HEK293 (cell line): ENCODE measurements at regions not wholly inside any gene's neighbourhood (a gene's known extent, or its start where the extent isn't known, plus 50 kb on each side); places are given as distances from the start of the nearest gene placed in this dataset.
A peak's percentile ranks its signal among the peaks of the same experiment; 100 is the strongest.

Experiments used
- CTCF ChIA-PET: fragments of 350-600 bp; formaldehyde crosslinking; extraction: SDS; loops from one replicate; lab custom pipeline; 2021; ENCODE audit warnings: antibody characterized with exemption; lab: Yijun Ruan, JAX
- POLR2A ChIA-PET: fragments of 300-600 bp; formaldehyde crosslinking; extraction: SDS; loops from one replicate; lab custom pipeline; 2020; ENCODE audit warnings: antibody characterized with exemption, inconsistent platforms; lab: Yijun Ruan, JAX
- H3K27ac ChIP-seq: fragments of 200-500 bp; sonication (Bioruptor generic); 2 replicates; pipeline ENCODE4 v1.5.1; 2014; ENCODE audit warnings: low read depth, low read length, control low read depth, inconsistent platforms; ENCODE audit errors: extremely low read depth
- H3K36me3 ChIP-seq, 2 experiments: fragments of 200-500 bp in 1 of 2; sonication (Bioruptor generic) in 1 of 2; 1 replicate in 1 of 2; 2 replicates in 1 of 2; pipeline ENCODE4 v1.5.1; 2014 to 2017; ENCODE audit warnings: inconsistent platforms in 2 of 2, low read length in 2 of 2; ENCODE audit not compliant: control insufficient read depth in 2 of 2, insufficient read depth in 1 of 2
- H3K4me1 ChIP-seq: fragments of 200-500 bp; sonication (Bioruptor generic); 2 replicates; pipeline ENCODE4 v1.5.1; 2014; ENCODE audit warnings: mild to moderate bottlenecking, low read length, inconsistent platforms; ENCODE audit not compliant: control insufficient read depth, insufficient read depth
- H3K4me3 ChIP-seq: 2 replicates; pipeline ENCODE4 v1.5.1; 2011; ENCODE audit warnings: low read depth, mild to moderate bottlenecking, control low read depth, low read length, moderate library complexity
- H3K9me3 ChIP-seq: fragments of 200-500 bp; sonication (Bioruptor generic); 2 replicates; pipeline ENCODE4 v1.5.1; 2014; ENCODE audit warnings: low read depth, low read length, inconsistent platforms; ENCODE audit not compliant: control insufficient read depth, insufficient read depth
- ATF2 ChIP-seq: fragments of 450-650 bp; formaldehyde crosslinking; IDR thresholded peaks from 2 replicates; pipeline ENCODE4 v1.5.1; 2016; ENCODE audit warnings: missing biosample characterization, missing genetic modification characterization, low read depth
- EGR2 ChIP-seq: fragments of 450-650 bp; formaldehyde crosslinking; IDR thresholded peaks from 2 replicates; pipeline ENCODE4 v1.5.1; 2016; ENCODE audit warnings: low read depth, missing biosample characterization, missing genetic modification characterization
- MZF1 ChIP-seq: fragments of 450-650 bp; formaldehyde crosslinking; IDR thresholded peaks from 2 replicates; pipeline ENCODE4 v1.5.1; 2017; ENCODE audit warnings: missing biosample characterization, missing genetic modification characterization, borderline replicate concordance
- SETDB1 ChIP-seq: IDR thresholded peaks from one replicate; pipeline ENCODE4 v1.6.1; 2017; ENCODE audit warnings: mild to moderate bottlenecking, low read length, moderate library complexity, mixed read lengths; ENCODE audit not compliant: insufficient read length
- SP3 ChIP-seq: fragments of 450-650 bp; formaldehyde crosslinking; IDR thresholded peaks from 2 replicates; pipeline ENCODE4 v1.5.1; 2016; ENCODE audit warnings: missing biosample characterization, missing genetic modification characterization
- ZBTB17 ChIP-seq: fragments of 450-650 bp; formaldehyde crosslinking; IDR thresholded peaks from 2 replicates; pipeline ENCODE4 v1.5.1; 2016; ENCODE audit warnings: missing biosample characterization, missing genetic modification characterization
- ZBTB44 ChIP-seq: fragments of 450-650 bp; IDR thresholded peaks from 2 replicates; pipeline ENCODE4 v1.5.1; 2018; ENCODE audit warnings: missing biosample characterization, mild to moderate bottlenecking, missing genetic modification characterization
- ZBTB48 ChIP-seq: fragments of 450-650 bp; formaldehyde crosslinking; IDR thresholded peaks from 2 replicates; pipeline ENCODE4 v1.5.1; 2016; ENCODE audit warnings: missing biosample characterization, missing genetic modification characterization
- ZFP3 ChIP-seq: fragments of 450-650 bp; formaldehyde crosslinking; IDR thresholded peaks from 2 replicates; pipeline ENCODE4 v1.5.1; 2016; ENCODE audit warnings: low read depth, missing biosample characterization, missing genetic modification characterization
- ZNF132 ChIP-seq: fragments of 450-650 bp; formaldehyde crosslinking; IDR thresholded peaks from 2 replicates; pipeline ENCODE4 v1.5.1; 2017; ENCODE audit warnings: missing biosample characterization, missing genetic modification characterization, borderline replicate concordance
- ZNF2 ChIP-seq: fragments of 450-650 bp; formaldehyde crosslinking; IDR thresholded peaks from 2 replicates; pipeline ENCODE4 v1.5.1; 2016; ENCODE audit warnings: missing biosample characterization, missing genetic modification characterization
- ZNF266 ChIP-seq: fragments of 450-650 bp; formaldehyde crosslinking; IDR thresholded peaks from 2 replicates; pipeline ENCODE4 v1.5.1; 2016; ENCODE audit warnings: missing biosample characterization, missing genetic modification characterization, low read depth
- ZNF366 ChIP-seq: fragments of 450-650 bp; formaldehyde crosslinking; conservative IDR thresholded peaks from 2 replicates; pipeline ENCODE4 v1.5.1; 2016; ENCODE audit warnings: missing biosample characterization, missing genetic modification characterization
- ZNF398 ChIP-seq: fragments of 450-650 bp; formaldehyde crosslinking; IDR thresholded peaks from 2 replicates; pipeline ENCODE4 v1.5.1; 2017; ENCODE audit warnings: missing biosample characterization, missing genetic modification characterization
- ZNF433 ChIP-seq: fragments of 450-650 bp; formaldehyde crosslinking; IDR thresholded peaks from 2 replicates; pipeline ENCODE4 v1.5.1; 2016; ENCODE audit warnings: missing biosample characterization, missing genetic modification characterization, low read depth
- ZNF530 ChIP-seq: fragments of 450-650 bp; formaldehyde crosslinking; IDR thresholded peaks from 2 replicates; pipeline ENCODE4 v1.5.1; 2016; ENCODE audit warnings: low read depth, missing biosample characterization, missing genetic modification characterization
- ZNF707 ChIP-seq: fragments of 450-650 bp; formaldehyde crosslinking; IDR thresholded peaks from 2 replicates; pipeline ENCODE4 v1.5.1; 2016; ENCODE audit warnings: missing biosample characterization, missing genetic modification characterization
- ZXDB ChIP-seq: fragments of 450-650 bp; formaldehyde crosslinking; IDR thresholded peaks from 2 replicates; pipeline ENCODE4 v1.5.1; 2016; ENCODE audit warnings: missing biosample characterization, missing genetic modification characterization
- TF ChIP-seq, protein P1 (sequence below): fragments of 450-650 bp; formaldehyde crosslinking; IDR thresholded peaks from 2 replicates; pipeline ENCODE4 v1.5.1; 2017; ENCODE audit warnings: missing biosample characterization, missing genetic modification characterization

DNA sequence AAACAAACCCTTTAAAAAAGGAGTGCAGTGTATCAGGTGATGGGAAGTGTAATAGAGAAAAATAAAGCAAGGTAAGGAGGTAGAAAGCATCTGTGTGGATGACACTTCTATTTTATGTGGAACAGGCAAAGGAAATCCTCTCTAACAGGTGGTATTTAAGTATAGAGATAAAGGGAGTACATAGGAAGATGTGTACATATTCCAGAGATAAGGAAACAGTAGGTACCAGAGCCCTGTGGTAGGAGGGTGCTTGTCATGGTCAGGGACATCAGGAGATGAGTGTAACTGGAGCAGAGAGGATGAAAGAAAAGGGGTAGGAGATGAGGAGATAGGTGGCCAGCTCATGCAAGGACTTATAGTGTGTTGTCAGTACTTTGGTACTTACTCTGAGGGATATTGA is 65.8 kb downstream of the CHST2 start:
- no peak overlapping the region for H3K27ac ChIP-seq
- CTCF ChIA-PET: no interaction called here
- POLR2A ChIA-PET: no interaction called here
- H3K9me3 ChIP-seq: no peaks in the 10 kb centered on the region
- H3K36me3 ChIP-seq: no peaks in the 10 kb centered on the region
- TF ChIP-seq ZNF530 (tag by site-specific recombination) (no peak), ZNF398 (no peak), ZBTB48 (tag by site-specific recombination) (no peak), ZNF266 (tag by site-specific recombination) (no peak), ZFP3 (tag by site-specific recombination) (no peak), ZNF366 (tag by site-specific recombination) (no peak), ZBTB17 (tag by site-specific recombination) (no peak), SP3 (tag by site-specific recombination) (no peak), SETDB1 (no peak), ZBTB44 (no peak), ZNF132 (no peak)
- TF ChIP-seq, protein P1, sequence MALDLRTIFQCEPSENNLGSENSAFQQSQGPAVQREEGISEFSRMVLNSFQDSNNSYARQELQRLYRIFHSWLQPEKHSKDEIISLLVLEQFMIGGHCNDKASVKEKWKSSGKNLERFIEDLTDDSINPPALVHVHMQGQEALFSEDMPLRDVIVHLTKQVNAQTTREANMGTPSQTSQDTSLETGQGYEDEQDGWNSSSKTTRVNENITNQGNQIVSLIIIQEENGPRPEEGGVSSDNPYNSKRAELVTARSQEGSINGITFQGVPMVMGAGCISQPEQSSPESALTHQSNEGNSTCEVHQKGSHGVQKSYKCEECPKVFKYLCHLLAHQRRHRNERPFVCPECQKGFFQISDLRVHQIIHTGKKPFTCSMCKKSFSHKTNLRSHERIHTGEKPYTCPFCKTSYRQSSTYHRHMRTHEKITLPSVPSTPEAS (tag by site-specific recombination): no peak
- H3K4me1 ChIP-seq: no peaks in the 10 kb centered on the region
- no peak overlapping the region for H3K4me3 ChIP-seq

DNA sequence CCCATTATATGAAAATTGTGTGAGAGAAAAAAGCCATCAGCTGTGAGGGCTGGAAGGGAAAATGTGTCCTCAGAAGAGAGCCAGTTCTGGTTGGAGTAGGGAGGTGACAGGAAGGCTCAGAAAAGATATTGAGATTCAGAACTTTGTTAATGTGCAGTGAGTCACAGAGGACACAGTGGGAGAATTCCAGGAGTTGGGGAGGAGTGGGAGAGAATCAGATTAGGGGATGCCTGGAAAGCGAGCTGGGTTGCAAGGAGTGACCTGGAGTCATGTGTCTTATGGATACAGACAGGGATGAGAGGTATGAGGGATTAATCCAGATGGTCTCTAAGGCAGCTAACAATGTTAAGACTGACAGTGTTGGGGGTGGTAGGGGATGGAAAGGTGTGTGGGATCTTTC is 67.5 kb downstream of the CHST2 start:
- POLR2A ChIA-PET: no interaction called here
- TF ChIP-seq EGR2 (tag by site-specific recombination) (peak; percentile 37; the same call in 1 of the 2 replicates), ATF2 (tag by site-specific recombination) (no peak), ZNF707 (tag by site-specific recombination) (no peak)
- TF ChIP-seq, protein P1 (tag by site-specific recombination): no peak
- CTCF ChIA-PET: interaction anchor here (0.6 to 0.7 kb wide), 3 partner anchors 19 to 457 kb away, joined by 3 to 5 read pairs (median 5); no protein-coding TSS in a partner anchor
- Histone ChIP-seq H3K9me3 (no peaks in the 10 kb centered on the region), H3K36me3 (no peaks in the 10 kb centered on the region), H3K4me1 (no peaks in the 10 kb centered on the region), H3K27ac (no peak overlapping the region), H3K4me3 (no peak overlapping the region)

GRCh38 chr3:143188881-143189280 is 69.3 kb downstream of the CHST2 start:
- Histone ChIP-seq H3K4me3 (no peak overlapping the region), H3K36me3 (no peaks in the 10 kb centered on the region), H3K9me3 (no peaks in the 10 kb centered on the region), H3K27ac (no peak overlapping the region), H3K4me1 (no peaks in the 10 kb centered on the region)
- TF ChIP-seq ZXDB (tag by site-specific recombination) (no peak), ZNF433 (tag by site-specific recombination) (no peak), ZNF2 (tag by site-specific recombination) (no peak), MZF1 (tag by site-specific recombination) (no peak)
- CTCF ChIA-PET: no interaction called here
- POLR2A ChIA-PET: no interaction called here
